Hepatocyte (in vitro differentiated cells): ENCODE measurements at regions not wholly inside any gene's neighbourhood (a gene's known extent, or its start where the extent isn't known, plus 50 kb on each side); places are given as distances from the start of the nearest gene placed in this dataset.

Experiments
- DNase-seq: peaks from one replicate; pipeline ENCODE4 v3.0.0-alpha.2; 2016; ENCODE audit warnings: low spot score
- H2AFZ ChIP-seq: fragments of 200-600 bp; sonication (generic); 2 replicates; pipeline ENCODE4 v1.6.0; 2016; ENCODE audit warnings: antibody characterized with exemption, mild to moderate bottlenecking
- H3K27ac ChIP-seq: fragments of 200-600 bp; sonication (generic); 2 replicates; pipeline ENCODE4 v1.5.1; 2016; ENCODE audit warnings: mild to moderate bottlenecking
- H3K27me3 ChIP-seq: fragments of 200-600 bp; sonication (generic); 2 replicates; pipeline ENCODE4 v1.6.1; 2016
- H3K36me3 ChIP-seq: fragments of 200-600 bp; sonication (generic); replicated peaks from 2 replicates; pipeline ENCODE4 v1.5.1; 2016; ENCODE audit warnings: low read depth; ENCODE audit not compliant: insufficient read depth
- H3K4me1 ChIP-seq: fragments of 200-600 bp; sonication (generic); 2 replicates; pipeline ENCODE4 v1.5.1; 2016; ENCODE audit warnings: mild to moderate bottlenecking, moderate library complexity; ENCODE audit not compliant: insufficient read depth
- H3K4me2 ChIP-seq: fragments of 200-600 bp; sonication (generic); 2 replicates; pipeline ENCODE4 v1.6.0; 2016
- H3K4me3 ChIP-seq: fragments of 200-600 bp; sonication (generic); 2 replicates; pipeline ENCODE4 v1.5.1; 2016; ENCODE audit warnings: mild to moderate bottlenecking
- H3K79me2 ChIP-seq: fragments of 200-600 bp; sonication (generic); 2 replicates; pipeline ENCODE4 v1.6.0; 2017; ENCODE audit warnings: mild to moderate bottlenecking
- H3K9me2 ChIP-seq: fragments of 200-600 bp; sonication (generic); replicated peaks from 2 replicates; pipeline ENCODE4 v1.6.0; 2017; ENCODE audit warnings: mild to moderate bottlenecking; ENCODE audit not compliant: insufficient read depth
- H3K9me3 ChIP-seq: fragments of 200-600 bp; sonication (generic); 2 replicates; pipeline ENCODE4 v1.5.1; 2016; ENCODE audit warnings: low read depth, mild to moderate bottlenecking
- H4K20me1 ChIP-seq: fragments of 200-600 bp; sonication (generic); 2 replicates; pipeline ENCODE4 v1.6.0; 2016; ENCODE audit warnings: mild to moderate bottlenecking; ENCODE audit not compliant: insufficient read depth, poor library complexity, severe bottlenecking
- CTCF ChIP-seq: fragments of 200-600 bp; sonication (generic); IDR thresholded peaks from 2 replicates; pipeline ENCODE4 v1.5.1; 2016; ENCODE audit warnings: antibody characterized with exemption, mild to moderate bottlenecking; ENCODE audit not compliant: poor library complexity
- EZH2 ChIP-seq: fragments of 200-600 bp; sonication (generic); IDR thresholded peaks from 2 replicates; pipeline ENCODE4 v1.6.1; 2016; ENCODE audit warnings: antibody characterized with exemption, mild to moderate bottlenecking, borderline replicate concordance
- EZH2phosphoT487 ChIP-seq: fragments of 200-600 bp; sonication (generic); IDR thresholded peaks from one replicate; pipeline ENCODE4 v1.6.1; 2018; ENCODE audit warnings: antibody characterized with exemption, mild to moderate bottlenecking, low read depth, moderate library complexity; ENCODE audit not compliant: unreplicated experiment, severe bottlenecking
- WGBS: methylation state at CpG from one replicate; pipeline ENCODE4 v1.1.6; 2016; ENCODE audit warnings: low lambda C conversion rate; ENCODE audit errors: missing lambda C conversion rate; 5-methylcytosine and 5-hydroxymethylcytosine counted together

GRCh38 chr4:117560329-117560728 is 474.0 kb upstream of the NDST3 start:
- no peaks in the 10 kb centered on the region for H3K36me3 ChIP-seq
- 65% methylated on average over 1 of the region's 1 CpG for WGBS
- TF ChIP-seq CTCF (peak; percentile 38), EZH2 (no peak)
- H4K20me1 ChIP-seq, result no peaks in the 10 kb centered on the region
- H2AFZ ChIP-seq, result no peak overlapping the region
- DNase-seq, result no peak
- no peaks in the 10 kb centered on the region for H3K9me2 ChIP-seq
- no peak overlapping the region for H3K27ac ChIP-seq
- H3K9me3 ChIP-seq, result no peaks in the 10 kb centered on the region
- H3K4me2 ChIP-seq, result no peak overlapping the region
- H3K79me2 ChIP-seq, result no peaks in the 10 kb centered on the region
- H3K4me3 ChIP-seq, result no peak overlapping the region
- no peaks in the 10 kb centered on the region for H3K27me3 ChIP-seq
- H3K4me1 ChIP-seq, result no peaks in the 10 kb centered on the region

GRCh38 chr4:117574085-117574484 is 460.2 kb upstream of the NDST3 start:
- Histone ChIP-seq H3K9me2 (no peaks in the 10 kb centered on the region), H3K4me1 (no peaks in the 10 kb centered on the region), H3K27me3 (no peaks in the 10 kb centered on the region), H3K27ac (no peak overlapping the region), H3K4me2 (no peak overlapping the region), H3K4me3 (no peak overlapping the region), H3K36me3 (no peaks in the 10 kb centered on the region), H4K20me1 (no peaks in the 10 kb centered on the region), H3K9me3 (no peaks in the 10 kb centered on the region), H3K79me2 (no peaks in the 10 kb centered on the region), H2AFZ (no peak overlapping the region)
- no peak for DNase-seq
- no peak for TF ChIP-seq EZH2
- no peak for TF ChIP-seq EZH2phosphoT487
- no peak for TF ChIP-seq CTCF
- 90% methylated on average over 2 of the region's 2 CpGs for WGBS

GRCh38 chr4:117575850-117576249 is 458.4 kb upstream of the NDST3 start:
- H3K79me2 ChIP-seq, result no peaks in the 10 kb centered on the region
- 97% methylated on average over 23 of the region's 24 CpGs for WGBS
- no peaks in the 10 kb centered on the region for H3K4me1 ChIP-seq
- no peak for DNase-seq
- H3K9me3 ChIP-seq, result no peaks in the 10 kb centered on the region
- no peaks in the 10 kb centered on the region for H4K20me1 ChIP-seq
- no peak for TF ChIP-seq EZH2phosphoT487
- no peak for TF ChIP-seq EZH2
- TF ChIP-seq CTCF, result no peak
- H3K4me2 ChIP-seq, result no peak overlapping the region
- H2AFZ ChIP-seq, result no peak overlapping the region
- H3K9me2 ChIP-seq, result no peaks in the 10 kb centered on the region
- H3K27me3 ChIP-seq, result no peaks in the 10 kb centered on the region
- no peak overlapping the region for H3K4me3 ChIP-seq
- H3K36me3 ChIP-seq, result no peaks in the 10 kb centered on the region
- H3K27ac ChIP-seq, result no peak overlapping the region

- WGBS, result 46% methylated on average over 2 of the region's 2 CpGs
Measured at GRCh38 chr4:117577686-117578311, 456.5 kb upstream of the NDST3 start.

More at GRCh38 chr4:117577686-117578311, 456.5 kb upstream of the NDST3 start:
- no peak for DNase-seq
- Histone ChIP-seq H3K4me2 (no peak overlapping the region), H3K4me1 (no peaks in the 10 kb centered on the region), H3K9me3 (no peaks in the 10 kb centered on the region), H3K36me3 (no peaks in the 10 kb centered on the region), H3K27me3 (no peaks in the 10 kb centered on the region), H3K27ac (no peak overlapping the region), H3K79me2 (no peaks in the 10 kb centered on the region), H2AFZ (no peak overlapping the region), H3K9me2 (no peaks in the 10 kb centered on the region), H3K4me3 (no peak overlapping the region), H4K20me1 (no peaks in the 10 kb centered on the region)
- TF ChIP-seq EZH2, result no peak
- no peak for TF ChIP-seq CTCF
- no peak for TF ChIP-seq EZH2phosphoT487
